HepG2 (cell line): ENCODE measurements at regions not wholly inside any gene's neighbourhood (a gene's known extent, or its start where the extent isn't known, plus 50 kb on each side); places are given as distances from the start of the nearest gene placed in this dataset.

Source experiments
- EP300 ChIP-seq, 3 experiments: sonication (generic) in 1 of 3; formaldehyde crosslinking in 1 of 3; IDR thresholded peaks; 2 replicates each; pipeline versions ENCODE4 v1.5.1 to v1.6.1; 2011 to 2020; ENCODE audit warnings: low read depth in 2 of 3, low read length in 2 of 3, borderline replicate concordance in 1 of 3, improper control_type of control experiment in 1 of 3, mild to moderate bottlenecking in 1 of 3, missing genetic modification reagents in 1 of 3, moderate library complexity in 1 of 3
- RAD21 ChIP-seq: fragments of 450-650 bp; formaldehyde crosslinking; IDR thresholded peaks from 2 replicates; pipeline ENCODE4 v1.5.0; 2020; ENCODE audit warnings: mild to moderate bottlenecking
- SRF ChIP-seq: IDR thresholded peaks from 2 replicates; pipeline ENCODE4 v1.6.1; 2011; ENCODE audit warnings: mild to moderate bottlenecking, low read depth, low read length, moderate library complexity
- ZFY ChIP-seq: sonication (generic); formaldehyde crosslinking; IDR thresholded peaks from 2 replicates; pipeline ENCODE4 v1.4.0; 2020; ENCODE audit warnings: missing genetic modification reagents

DNA sequence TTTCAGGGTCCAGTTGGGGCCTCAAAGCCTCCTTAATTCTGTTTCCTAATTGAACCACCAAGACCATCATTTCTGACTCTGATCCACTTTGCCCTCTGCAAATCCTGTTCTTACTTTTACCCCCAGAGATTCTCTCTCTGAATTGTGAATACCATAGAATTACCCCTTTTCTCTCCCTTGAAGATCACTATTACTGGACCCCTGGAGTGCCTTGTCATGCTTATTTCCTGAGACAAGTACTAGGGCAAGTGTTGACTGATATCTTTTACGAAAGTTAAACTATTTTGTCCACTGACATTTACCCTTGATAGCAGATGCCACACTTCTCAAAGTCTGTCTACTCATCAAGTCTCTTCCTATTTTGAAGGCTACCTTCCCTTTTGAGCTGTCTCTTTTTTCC is 246.9 kb upstream of the PTGER4 start:
- TF ChIP-seq RAD21 (CRISPR knock-in tag): no peak
- no peak for TF ChIP-seq ZFY
- no peak for TF ChIP-seq SRF
- TF ChIP-seq EP300 (IDR thresholded peaks at IDR 0.05; ENCODE audit: low read depth in 2 of 2, low read length in 2 of 2): no peak
- no peak for TF ChIP-seq EP300 (CRISPR knock-in tag; IDR thresholded peaks at IDR 0.05; ENCODE audit: borderline replicate concordance)
